Spinal cord (tissue), 9 donors: ENCODE measurements at regions not wholly inside any gene's neighbourhood (a gene's known extent, or its start where the extent isn't known, plus 50 kb on each side); places are given as distances from the start of the nearest gene placed in this dataset.
"Not testable (repeated sequence)": the region's sequence is repeated elsewhere in the genome, so short reads cannot be mapped to it uniquely, and the experiment has no call there.

ENCODE experiments used
- DNase-seq, 6 donors: peaks; one replicate each; pipeline versions ENCODE4 v3.0.0 to v3.0.0-alpha.2; 2013 to 2015; ENCODE audit warnings: low spot score in 6 of 6, low read depth in 4 of 6
- H3K27ac ChIP-seq: one replicate; pipeline ENCODE4 v1.5.1; 2013; ENCODE audit warnings: low read depth, low read length, control low read depth
- H3K27me3 ChIP-seq: one replicate; pipeline ENCODE4 v1.6.1; 2013; ENCODE audit warnings: low read length; ENCODE audit not compliant: control insufficient read depth, insufficient read depth
- H3K36me3 ChIP-seq: one replicate; pipeline ENCODE4 v1.6.1; 2013; ENCODE audit warnings: low read length; ENCODE audit not compliant: control insufficient read depth, insufficient read depth
- H3K4me1 ChIP-seq: one replicate; pipeline ENCODE4 v1.6.1; 2013; ENCODE audit warnings: low read length; ENCODE audit not compliant: control insufficient read depth, insufficient read depth
- H3K4me3 ChIP-seq: one replicate; pipeline ENCODE4 v1.5.1; 2013; ENCODE audit warnings: low read depth, low read length, control low read depth
- H3K9me3 ChIP-seq: one replicate; pipeline ENCODE4 v1.6.1; 2013; ENCODE audit warnings: low read length; ENCODE audit not compliant: control insufficient read depth, insufficient read depth
- WGBS: methylation state at CpG from one replicate; pipeline ENCODE4 v1.1.5; 2013; ENCODE audit warnings: missing lambda C conversion rate; ENCODE audit not compliant: insufficient coverage; 5-methylcytosine and 5-hydroxymethylcytosine counted together
- donor health status: healthy.

- Histone ChIP-seq H3K4me3 (no peak overlapping the region), H3K36me3 (no peaks in the 10 kb centered on the region), H3K27me3 (peaks cover 7% of the 10 kb centered on the region), H3K4me1 (no peaks in the 10 kb centered on the region), H3K27ac (no peak overlapping the region), H3K9me3 (no peaks in the 10 kb centered on the region)
- DNase-seq: no peak
- 52% methylated on average over 6 of the region's 9 CpGs for WGBS
Observed at GRCh38 chrX:150226223-150226965, 136.7 kb upstream of the MAMLD1 start.

GRCh38 chrX:150227321-150227860 is 135.7 kb upstream of the MAMLD1 start:
- DNase-seq: no peak
- H3K9me3 ChIP-seq: no peaks in the 10 kb centered on the region
- no peak overlapping the region for H3K27ac ChIP-seq
- peaks cover 7% of the 10 kb centered on the region for H3K27me3 ChIP-seq
- no peaks in the 10 kb centered on the region for H3K4me1 ChIP-seq
- 55% methylated on average over 3 of the region's 7 CpGs for WGBS
- H3K36me3 ChIP-seq: no peaks in the 10 kb centered on the region
- no peak overlapping the region for H3K4me3 ChIP-seq

GRCh38 chrX:150227873-150228410 is 135.2 kb upstream of the MAMLD1 start:
- peaks cover 7% of the 10 kb centered on the region for H3K27me3 ChIP-seq
- H3K4me3 ChIP-seq: no peak overlapping the region
- peak in 2 of 6 donors; percentile 3 to 62 for DNase-seq
- WGBS: 84% methylated on average over 6 of the region's 7 CpGs
- H3K9me3 ChIP-seq: no peaks in the 10 kb centered on the region
- no peak overlapping the region for H3K27ac ChIP-seq
- H3K4me1 ChIP-seq: no peaks in the 10 kb centered on the region
- H3K36me3 ChIP-seq: no peaks in the 10 kb centered on the region

GRCh38 chrX:150228431-150228830 is 134.7 kb upstream of the MAMLD1 start:
- no peak overlapping the region for H3K27ac ChIP-seq
- peak in 1 of 6 donors; percentile 5 for DNase-seq
- no peak overlapping the region for H3K4me3 ChIP-seq
- 65% methylated on average over 3 of the region's 3 CpGs for WGBS
- H3K4me1 ChIP-seq: no peaks in the 10 kb centered on the region
- no peaks in the 10 kb centered on the region for H3K9me3 ChIP-seq
- H3K36me3 ChIP-seq: no peaks in the 10 kb centered on the region
- H3K27me3 ChIP-seq: peaks cover 7% of the 10 kb centered on the region

GRCh38 chrX:150229030-150229429 is 134.1 kb upstream of the MAMLD1 start:
- DNase-seq: no peak
- Histone ChIP-seq H3K9me3 (no peaks in the 10 kb centered on the region), H3K27me3 (peaks cover 7% of the 10 kb centered on the region), H3K4me3 (no peak overlapping the region), H3K36me3 (no peaks in the 10 kb centered on the region), H3K4me1 (no peaks in the 10 kb centered on the region), H3K27ac (no peak overlapping the region)
- WGBS: no CpG with 5 or more reads among the region's 1 CpG

GRCh38 chrX:150229481-150229880 is 133.6 kb upstream of the MAMLD1 start:
- H3K27me3 ChIP-seq: peaks cover 7% of the 10 kb centered on the region
- H3K4me3 ChIP-seq: no peak overlapping the region
- no peak for DNase-seq
- whole genome bisulfite sequencing: 33% methylated on average over 1 of the region's 1 CpG
- no peak overlapping the region for H3K27ac ChIP-seq
- H3K4me1 ChIP-seq: no peaks in the 10 kb centered on the region
- H3K36me3 ChIP-seq: no peaks in the 10 kb centered on the region
- H3K9me3 ChIP-seq: no peaks in the 10 kb centered on the region

- not testable (repeated sequence) for H3K9me3 ChIP-seq, H3K4me1 ChIP-seq, H3K36me3 ChIP-seq, DNase-seq, H3K27ac ChIP-seq, H3K27me3 ChIP-seq, H3K4me3 ChIP-seq
- 75% methylated on average over 1 of the region's 6 CpGs for WGBS
Observed at GRCh38 chrX:150230952-150231351, 132.2 kb upstream of the MAMLD1 start.

- H3K9me3 ChIP-seq, DNase-seq, H3K27me3 ChIP-seq, H3K27ac ChIP-seq, H3K4me3 ChIP-seq, H3K4me1 ChIP-seq, H3K36me3 ChIP-seq: not testable (repeated sequence)
- 78% methylated on average over 5 of the region's 6 CpGs for WGBS
Observed at GRCh38 chrX:150231368-150231767, 131.7 kb upstream of the MAMLD1 start.

GRCh38 chrX:150232222-150232621 is 130.9 kb upstream of the MAMLD1 start:
- H3K4me1 ChIP-seq, H3K36me3 ChIP-seq, H3K27ac ChIP-seq, H3K27me3 ChIP-seq, H3K4me3 ChIP-seq, H3K9me3 ChIP-seq, DNase-seq: not testable (repeated sequence)
- WGBS: 79% methylated on average over 4 of the region's 5 CpGs

- H3K4me3 ChIP-seq: no peak overlapping the region
- H3K27ac ChIP-seq: no peak overlapping the region
- 50% methylated on average over 1 of the region's 3 CpGs for WGBS
- no peaks in the 10 kb centered on the region for H3K27me3 ChIP-seq
- no peak for DNase-seq
- no peaks in the 10 kb centered on the region for H3K4me1 ChIP-seq
- H3K36me3 ChIP-seq: no peaks in the 10 kb centered on the region
- H3K9me3 ChIP-seq: no peaks in the 10 kb centered on the region
Observed at GRCh38 chrX:150234126-150234525, 129.0 kb upstream of the MAMLD1 start.
